ENCODE measurements at regions not wholly inside any gene's neighbourhood (a gene's known extent, or its start where the extent isn't known, plus 50 kb on each side); places are given as distances from the start of the nearest gene placed in this dataset.

GRCh38 chrX:128294198-128294597, 242.0 kb upstream of the ACTRT1 start:
- TF ChIP-seq PKNOX1 (IDR thresholded peaks at IDR 0.05) (no peak), PBX3 (IDR thresholded peaks at IDR 0.05; ENCODE audit: insufficient replicate concordance, low read depth, low read length) (no peak), CTCF (IDR thresholded peaks at IDR 0.05 in 2 of 3, conservative IDR thresholded peaks at IDR 0.05 in 1 of 3; ENCODE audit: control insufficient read depth in 2 of 3, extremely low read depth in 1 of 3, insufficient read depth in 1 of 3, low read depth in 3 of 3, low read length in 3 of 3) (no peak)
